SK-N-SH (cell line): ENCODE measurements at regions not wholly inside any gene's neighbourhood (a gene's known extent, or its start where the extent isn't known, plus 50 kb on each side); places are given as distances from the start of the nearest gene placed in this dataset.

Experiments used
- CTCF ChIA-PET: fragments of 300-600, 350-600 bp; formaldehyde crosslinking; extraction: SDS; loops from one replicate; lab custom pipeline; 2021; lab: Yijun Ruan, JAX
- POLR2A ChIA-PET: fragments of 350-600 bp; sonication (Branson Sonifier 250); formaldehyde crosslinking; extraction: SDS; loops from one replicate; lab custom pipeline; 2020; ENCODE audit warnings: antibody characterized with exemption, inconsistent platforms; lab: Yijun Ruan, JAX
- DNase-seq: peaks from one replicate; pipeline ENCODE4 v3.0.0; 2012
- H2AFZ ChIP-seq: fragments of 200-600 bp; sonication (generic); 2 replicates; pipeline ENCODE4 v1.8.1; 2016; ENCODE audit warnings: antibody characterized with exemption, mild to moderate bottlenecking, low read depth
- H3F3A ChIP-seq: fragments of 200-600 bp; sonication (generic); replicated peaks from 2 replicates; pipeline ENCODE3; 2016; ENCODE audit warnings: antibody characterized with exemption, mild to moderate bottlenecking; ENCODE audit not compliant: insufficient read depth
- H3K27ac ChIP-seq, 2 experiments: fragments of 200-500 bp in 1 of 2; fragments of 200-600 bp in 1 of 2; sonication (Bioruptor generic) in 1 of 2; sonication (generic), shearing (Covaris generic) in 1 of 2; 2 replicates each; pipeline versions ENCODE4 v1.5.1 to v1.6.1; 2014 to 2016; ENCODE audit warnings: low read depth in 2 of 2, inconsistent platforms in 1 of 2, low read length in 1 of 2, mild to moderate bottlenecking in 1 of 2, mixed read lengths in 1 of 2
- H3K27me3 ChIP-seq: fragments of 200-600 bp; sonication (generic), shearing (Covaris generic); 2 replicates; pipeline ENCODE4 v1.6.1; 2016; ENCODE audit warnings: mixed run types; ENCODE audit not compliant: insufficient read depth
- H3K36me3 ChIP-seq, 2 experiments: fragments of 200-500 bp in 1 of 2; fragments of 200-600 bp in 1 of 2; sonication (Bioruptor generic) in 1 of 2; sonication (generic) in 1 of 2; replicated peaks in 1 of 2; 2 replicates each; pipeline versions ENCODE3 to v1.5.1; 2014 to 2016; ENCODE audit warnings: low read length in 1 of 2, mild to moderate bottlenecking in 1 of 2; ENCODE audit not compliant: insufficient read depth in 2 of 2, control insufficient read depth in 1 of 2
- H3K4me1 ChIP-seq, 2 experiments: fragments of 200-500 bp in 1 of 2; fragments of 200-600 bp in 1 of 2; sonication (Bioruptor generic) in 1 of 2; sonication (generic), shearing (Covaris generic) in 1 of 2; 2 replicates each; pipeline versions ENCODE4 v1.5.1 to v1.6.1; 2014 to 2016; ENCODE audit warnings: low read depth in 1 of 2, low read length in 1 of 2, mixed run types in 1 of 2; ENCODE audit not compliant: insufficient read depth in 2 of 2, control insufficient read depth in 1 of 2
- H3K4me2 ChIP-seq: fragments of 200-600 bp; sonication (generic), shearing (Covaris generic); 2 replicates; pipeline ENCODE4 v1.6.1; 2017; ENCODE audit warnings: mixed run types
- H3K4me3 ChIP-seq, 2 experiments: fragments of 200-500 bp in 1 of 2; fragments of 200-600 bp in 1 of 2; sonication (Bioruptor generic) in 1 of 2; sonication (generic), shearing (Covaris generic) in 1 of 2; 2 replicates each; pipeline versions ENCODE4 v1.5.1 to v1.8.1; 2014 to 2016; ENCODE audit warnings: low read depth in 2 of 2, inconsistent platforms in 1 of 2, low read length in 1 of 2, mild to moderate bottlenecking in 1 of 2, mixed read lengths in 1 of 2, moderate library complexity in 1 of 2
- H3K79me2 ChIP-seq: fragments of 200-600 bp; sonication (generic); 2 replicates; pipeline ENCODE4 v1.8.1; 2017; ENCODE audit warnings: mild to moderate bottlenecking; ENCODE audit not compliant: insufficient read depth
- H3K9ac ChIP-seq: fragments of 200-600 bp; sonication (generic); 2 replicates; pipeline ENCODE4 v1.6.1; 2017; ENCODE audit warnings: mixed run types
- H3K9me2 ChIP-seq: fragments of 200-600 bp; sonication (generic); 2 replicates; pipeline ENCODE4 v1.6.1; 2017; ENCODE audit warnings: mixed run types
- H3K9me3 ChIP-seq: fragments of 200-600 bp; sonication (generic); 2 replicates; pipeline ENCODE4 v1.6.1; 2017; ENCODE audit warnings: mixed run types, mild to moderate bottlenecking, moderate library complexity
- H4K20me1 ChIP-seq: fragments of 200-600 bp; sonication (generic); 2 replicates; pipeline ENCODE4 v1.6.1; 2017; ENCODE audit warnings: mild to moderate bottlenecking, mixed run types; ENCODE audit not compliant: insufficient read depth
- ELF1 ChIP-seq: IDR thresholded peaks from 2 replicates; pipeline ENCODE4 v1.4.0; 2012
- FOSL2 ChIP-seq: IDR thresholded peaks from 2 replicates; pipeline ENCODE4 v1.4.0; 2012; ENCODE audit warnings: low read depth, mild to moderate bottlenecking, moderate library complexity, borderline replicate concordance
- GABPA ChIP-seq: IDR thresholded peaks from 2 replicates; pipeline ENCODE4 v1.4.0; 2012; ENCODE audit warnings: low read depth, mild to moderate bottlenecking
- IRF3 ChIP-seq: fragments of 150-350 bp; IDR thresholded peaks from 2 replicates; pipeline ENCODE4 v1.6.1; 2016; ENCODE audit warnings: mild to moderate bottlenecking, low read depth, low read length
- JUND ChIP-seq: IDR thresholded peaks from 2 replicates; pipeline ENCODE4 v1.4.0; 2012
- MAX ChIP-seq: IDR thresholded peaks from 2 replicates; pipeline ENCODE4 v1.4.0; 2012; ENCODE audit warnings: low read depth
- MXI1 ChIP-seq: IDR thresholded peaks from 2 replicates; pipeline ENCODE4 v1.6.1; 2012; ENCODE audit warnings: mild to moderate bottlenecking, low read depth, low read length, improper control_type of control experiment
- POLR2AphosphoS5 ChIP-seq: IDR thresholded peaks from 2 replicates; pipeline ENCODE4 v1.6.1; 2012; ENCODE audit warnings: low read depth, low read length
- RFX5 ChIP-seq: IDR thresholded peaks from 2 replicates; pipeline ENCODE4 v1.6.1; 2012; ENCODE audit warnings: mild to moderate bottlenecking, improper control_type of control experiment, low read length
- TCF12 ChIP-seq: IDR thresholded peaks from 2 replicates; pipeline ENCODE4 v1.4.0; 2012
- USF2 ChIP-seq: fragments of 150-350 bp; IDR thresholded peaks from 2 replicates; pipeline ENCODE4 v1.6.1; 2017; ENCODE audit warnings: antibody characterized with exemption, low read length, low read depth, borderline replicate concordance
- WGBS: methylation state at CpG from one replicate; pipeline ENCODE4 v1.1.6; 2017; ENCODE audit warnings: low lambda C conversion rate; 5-methylcytosine and 5-hydroxymethylcytosine counted together
- TF ChIP-seq, protein P1 (sequence below): IDR thresholded peaks from 2 replicates; pipeline ENCODE4 v1.4.0; 2012; ENCODE audit warnings: low read depth, borderline replicate concordance
- TF ChIP-seq, protein P2 (sequence below): IDR thresholded peaks from 2 replicates; pipeline ENCODE4 v1.6.1; 2012; ENCODE audit warnings: mild to moderate bottlenecking, low read depth, low read length, moderate library complexity

- Histone ChIP-seq H3K27ac (no peak overlapping the region), H3F3A (no peaks in the 10 kb centered on the region), H3K9me2 (no peaks in the 10 kb centered on the region), H2AFZ (no peak overlapping the region), H3K79me2 (no peaks in the 10 kb centered on the region), H4K20me1 (no peaks in the 10 kb centered on the region), H3K4me1 (no peaks in the 10 kb centered on the region), H3K4me3 (no peak overlapping the region), H3K36me3 (no peaks in the 10 kb centered on the region), H3K9ac (no peak overlapping the region), H3K27me3 (no peaks in the 10 kb centered on the region), H3K4me2 (no peak overlapping the region), H3K9me3 (no peaks in the 10 kb centered on the region)
- WGBS, result 90% methylated on average over 2 of the region's 2 CpGs
- ChIA-PET POLR2A (no interaction called here), CTCF (no interaction called here)
- no peak for DNase-seq
- TF ChIP-seq TCF12, result no peak
- TF ChIP-seq MAX, result no peak
- TF ChIP-seq ELF1, result no peak
- TF ChIP-seq FOSL2, result no peak
- TF ChIP-seq, protein P1, sequence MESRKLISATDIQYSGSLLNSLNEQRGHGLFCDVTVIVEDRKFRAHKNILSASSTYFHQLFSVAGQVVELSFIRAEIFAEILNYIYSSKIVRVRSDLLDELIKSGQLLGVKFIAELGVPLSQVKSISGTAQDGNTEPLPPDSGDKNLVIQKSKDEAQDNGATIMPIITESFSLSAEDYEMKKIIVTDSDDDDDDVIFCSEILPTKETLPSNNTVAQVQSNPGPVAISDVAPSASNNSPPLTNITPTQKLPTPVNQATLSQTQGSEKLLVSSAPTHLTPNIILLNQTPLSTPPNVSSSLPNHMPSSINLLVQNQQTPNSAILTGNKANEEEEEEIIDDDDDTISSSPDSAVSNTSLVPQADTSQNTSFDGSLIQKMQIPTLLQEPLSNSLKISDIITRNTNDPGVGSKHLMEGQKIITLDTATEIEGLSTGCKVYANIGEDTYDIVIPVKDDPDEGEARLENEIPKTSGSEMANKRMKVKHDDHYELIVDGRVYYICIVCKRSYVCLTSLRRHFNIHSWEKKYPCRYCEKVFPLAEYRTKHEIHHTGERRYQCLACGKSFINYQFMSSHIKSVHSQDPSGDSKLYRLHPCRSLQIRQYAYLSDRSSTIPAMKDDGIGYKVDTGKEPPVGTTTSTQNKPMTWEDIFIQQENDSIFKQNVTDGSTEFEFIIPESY, result no peak
- no peak for TF ChIP-seq POLR2AphosphoS5
- no peak for TF ChIP-seq RFX5
- TF ChIP-seq JUND, result no peak
- TF ChIP-seq USF2, result no peak
- no peak for TF ChIP-seq GABPA
- no peak for TF ChIP-seq MXI1
- TF ChIP-seq, protein P2, sequence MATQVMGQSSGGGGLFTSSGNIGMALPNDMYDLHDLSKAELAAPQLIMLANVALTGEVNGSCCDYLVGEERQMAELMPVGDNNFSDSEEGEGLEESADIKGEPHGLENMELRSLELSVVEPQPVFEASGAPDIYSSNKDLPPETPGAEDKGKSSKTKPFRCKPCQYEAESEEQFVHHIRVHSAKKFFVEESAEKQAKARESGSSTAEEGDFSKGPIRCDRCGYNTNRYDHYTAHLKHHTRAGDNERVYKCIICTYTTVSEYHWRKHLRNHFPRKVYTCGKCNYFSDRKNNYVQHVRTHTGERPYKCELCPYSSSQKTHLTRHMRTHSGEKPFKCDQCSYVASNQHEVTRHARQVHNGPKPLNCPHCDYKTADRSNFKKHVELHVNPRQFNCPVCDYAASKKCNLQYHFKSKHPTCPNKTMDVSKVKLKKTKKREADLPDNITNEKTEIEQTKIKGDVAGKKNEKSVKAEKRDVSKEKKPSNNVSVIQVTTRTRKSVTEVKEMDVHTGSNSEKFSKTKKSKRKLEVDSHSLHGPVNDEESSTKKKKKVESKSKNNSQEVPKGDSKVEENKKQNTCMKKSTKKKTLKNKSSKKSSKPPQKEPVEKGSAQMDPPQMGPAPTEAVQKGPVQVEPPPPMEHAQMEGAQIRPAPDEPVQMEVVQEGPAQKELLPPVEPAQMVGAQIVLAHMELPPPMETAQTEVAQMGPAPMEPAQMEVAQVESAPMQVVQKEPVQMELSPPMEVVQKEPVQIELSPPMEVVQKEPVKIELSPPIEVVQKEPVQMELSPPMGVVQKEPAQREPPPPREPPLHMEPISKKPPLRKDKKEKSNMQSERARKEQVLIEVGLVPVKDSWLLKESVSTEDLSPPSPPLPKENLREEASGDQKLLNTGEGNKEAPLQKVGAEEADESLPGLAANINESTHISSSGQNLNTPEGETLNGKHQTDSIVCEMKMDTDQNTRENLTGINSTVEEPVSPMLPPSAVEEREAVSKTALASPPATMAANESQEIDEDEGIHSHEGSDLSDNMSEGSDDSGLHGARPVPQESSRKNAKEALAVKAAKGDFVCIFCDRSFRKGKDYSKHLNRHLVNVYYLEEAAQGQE, result no peak
- TF ChIP-seq IRF3, result no peak
Observed at GRCh38 chr11:88427719-88428118, 90.2 kb upstream of the CTSC start.
